ENCODE measurements at regions not wholly inside any gene's neighbourhood (a gene's known extent, or its start where the extent isn't known, plus 50 kb on each side); places are given as distances from the start of the nearest gene placed in this dataset.

DNA sequence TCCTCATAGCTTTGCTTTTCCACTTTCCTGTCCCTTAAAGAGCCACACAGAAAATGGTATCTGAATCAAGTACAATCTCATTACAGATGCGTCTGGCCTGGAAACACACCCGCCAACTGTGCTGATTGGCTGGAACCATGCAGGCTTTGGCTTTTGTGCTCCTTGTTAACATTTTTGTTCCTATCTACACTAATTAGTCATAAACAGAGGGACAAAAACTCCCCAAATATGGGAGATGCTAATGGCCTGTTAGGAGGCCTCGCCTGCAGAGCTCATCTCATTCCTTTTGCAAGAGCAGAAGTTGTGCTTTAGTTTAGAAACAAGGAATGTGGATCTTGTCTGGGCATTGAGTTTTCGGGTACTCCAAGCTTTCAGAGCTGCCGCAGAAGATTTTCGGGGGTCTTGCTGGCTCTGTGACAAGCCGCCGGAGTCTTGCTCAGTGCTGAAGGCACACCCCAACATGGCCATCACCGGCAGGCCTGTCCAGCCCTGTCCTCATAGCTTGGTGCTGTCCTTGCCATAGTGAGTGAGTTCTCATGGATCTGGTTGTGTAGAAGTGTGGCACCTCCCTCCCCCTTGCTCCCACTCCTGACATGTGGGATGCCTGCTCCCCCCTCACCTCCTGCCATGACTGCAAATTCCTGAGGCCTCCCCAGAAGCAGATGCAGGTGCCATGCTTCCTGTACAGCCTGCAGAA, 69.8 kb downstream of the METRNL start:
- POLR2A ChIA-PET = no interaction called here

DNA sequence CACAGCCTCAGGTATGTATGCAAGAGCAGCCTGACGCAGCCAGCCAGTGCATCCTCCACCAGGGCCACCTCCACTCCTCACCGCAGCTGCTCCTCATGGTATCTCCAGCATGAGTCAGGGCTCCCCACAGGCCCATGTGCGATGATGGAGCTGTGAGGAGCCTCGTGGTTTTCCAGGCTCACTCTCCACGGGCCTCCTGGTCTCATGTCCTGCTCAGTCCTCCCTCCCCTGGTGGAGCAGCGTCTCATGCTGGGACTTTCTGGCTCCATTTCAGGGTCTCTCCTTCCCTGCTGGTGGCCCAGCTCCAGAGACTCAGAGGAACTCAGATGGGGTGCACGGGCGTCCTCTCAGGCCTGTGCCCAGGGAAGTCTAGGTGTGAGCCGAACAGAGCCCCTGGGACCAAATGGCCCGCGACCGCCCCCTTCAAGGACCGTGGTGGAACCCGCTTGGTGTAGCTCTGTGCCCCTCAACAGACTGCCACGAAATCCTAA, 70.4 kb downstream of the METRNL start:
- Histone ChIP-seq H3K27ac (no peak overlapping the region), H3K4me2 (no peak overlapping the region), H3K4me1 (no peaks in the 10 kb centered on the region), H3K9me3 (no peaks in the 10 kb centered on the region), H3K4me3 (no peak overlapping the region)
- DNase-seq (ENCODE audit: low read depth in 1 of 2, low spot score in 1 of 2) (no peak), FAIRE-seq (no peak), ATAC-seq (no peak)
- TF ChIP-seq MYC (IDR thresholded peaks at IDR 0.05; ENCODE audit: borderline replicate concordance, low read length) (no peak), JUN (IDR thresholded peaks at IDR 0.05) (no peak), NR3C1 (IDR thresholded peaks at IDR 0.05) (no peak), FOSB (CRISPR knock-in tag; IDR thresholded peaks at IDR 0.05) (no peak), GATA3 (IDR thresholded peaks at IDR 0.05; ENCODE audit: borderline replicate concordance) (no peak), RFX5 (IDR thresholded peaks at IDR 0.05) (no peak)
- TF ChIP-seq, protein P1, sequence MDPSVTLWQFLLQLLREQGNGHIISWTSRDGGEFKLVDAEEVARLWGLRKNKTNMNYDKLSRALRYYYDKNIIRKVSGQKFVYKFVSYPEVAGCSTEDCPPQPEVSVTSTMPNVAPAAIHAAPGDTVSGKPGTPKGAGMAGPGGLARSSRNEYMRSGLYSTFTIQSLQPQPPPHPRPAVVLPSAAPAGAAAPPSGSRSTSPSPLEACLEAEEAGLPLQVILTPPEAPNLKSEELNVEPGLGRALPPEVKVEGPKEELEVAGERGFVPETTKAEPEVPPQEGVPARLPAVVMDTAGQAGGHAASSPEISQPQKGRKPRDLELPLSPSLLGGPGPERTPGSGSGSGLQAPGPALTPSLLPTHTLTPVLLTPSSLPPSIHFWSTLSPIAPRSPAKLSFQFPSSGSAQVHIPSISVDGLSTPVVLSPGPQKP (IDR thresholded peaks at IDR 0.05; ENCODE audit: low read depth, low read length) = no peak
- POLR2A ChIA-PET = no interaction called here
- WGBS (ENCODE audit: missing lambda C conversion rate) = 77% methylated on average over 15 of the region's 15 CpGs
- CTCF ChIA-PET = interaction anchor here (0.9 to 3.5 kb wide), 3 partner anchors 11 to 18 kb away, joined by 3 to 12 read pairs (median 6); no protein-coding TSS in a partner anchor

More for the DNA sequence above, 69.8 kb downstream of the METRNL start:
- DNase-seq (ENCODE audit: low read depth in 1 of 2, low spot score in 1 of 2) (no peak), FAIRE-seq (no peak), ATAC-seq (no peak)
- H3K27ac ChIP-seq = no peak overlapping the region
- TF ChIP-seq MAZ (IDR thresholded peaks at IDR 0.05; ENCODE audit: borderline replicate concordance, low read depth, low read length) (no peak), ZSCAN20 (CRISPR knock-in tag; IDR thresholded peaks at IDR 0.05) (no peak)
- TF ChIP-seq, protein P2, sequence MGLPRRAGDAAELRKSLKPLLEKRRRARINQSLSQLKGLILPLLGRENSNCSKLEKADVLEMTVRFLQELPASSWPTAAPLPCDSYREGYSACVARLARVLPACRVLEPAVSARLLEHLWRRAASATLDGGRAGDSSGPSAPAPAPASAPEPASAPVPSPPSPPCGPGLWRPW (IDR thresholded peaks at IDR 0.05) = no peak
- TF ChIP-seq, protein P3, sequence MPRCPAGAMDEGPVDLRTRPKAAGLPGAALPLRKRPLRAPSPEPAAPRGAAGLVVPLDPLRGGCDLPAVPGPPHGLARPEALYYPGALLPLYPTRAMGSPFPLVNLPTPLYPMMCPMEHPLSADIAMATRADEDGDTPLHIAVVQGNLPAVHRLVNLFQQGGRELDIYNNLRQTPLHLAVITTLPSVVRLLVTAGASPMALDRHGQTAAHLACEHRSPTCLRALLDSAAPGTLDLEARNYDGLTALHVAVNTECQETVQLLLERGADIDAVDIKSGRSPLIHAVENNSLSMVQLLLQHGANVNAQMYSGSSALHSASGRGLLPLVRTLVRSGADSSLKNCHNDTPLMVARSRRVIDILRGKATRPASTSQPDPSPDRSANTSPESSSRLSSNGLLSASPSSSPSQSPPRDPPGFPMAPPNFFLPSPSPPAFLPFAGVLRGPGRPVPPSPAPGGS (IDR thresholded peaks at IDR 0.05) = no peak
- whole genome bisulfite sequencing (ENCODE audit: missing lambda C conversion rate) = 75% methylated on average over 9 of the region's 9 CpGs
- H3K9me3 ChIP-seq = no peaks in the 10 kb centered on the region
- H3K4me2 ChIP-seq = no peak overlapping the region
- CTCF ChIA-PET = interaction anchor here (2.1 to 3.5 kb wide), 2 partner anchors 12 to 18 kb away, joined by 6 to 12 read pairs; no protein-coding TSS in a partner anchor
- H3K4me1 ChIP-seq = no peaks in the 10 kb centered on the region
- no peak overlapping the region for H3K4me3 ChIP-seq

DNA sequence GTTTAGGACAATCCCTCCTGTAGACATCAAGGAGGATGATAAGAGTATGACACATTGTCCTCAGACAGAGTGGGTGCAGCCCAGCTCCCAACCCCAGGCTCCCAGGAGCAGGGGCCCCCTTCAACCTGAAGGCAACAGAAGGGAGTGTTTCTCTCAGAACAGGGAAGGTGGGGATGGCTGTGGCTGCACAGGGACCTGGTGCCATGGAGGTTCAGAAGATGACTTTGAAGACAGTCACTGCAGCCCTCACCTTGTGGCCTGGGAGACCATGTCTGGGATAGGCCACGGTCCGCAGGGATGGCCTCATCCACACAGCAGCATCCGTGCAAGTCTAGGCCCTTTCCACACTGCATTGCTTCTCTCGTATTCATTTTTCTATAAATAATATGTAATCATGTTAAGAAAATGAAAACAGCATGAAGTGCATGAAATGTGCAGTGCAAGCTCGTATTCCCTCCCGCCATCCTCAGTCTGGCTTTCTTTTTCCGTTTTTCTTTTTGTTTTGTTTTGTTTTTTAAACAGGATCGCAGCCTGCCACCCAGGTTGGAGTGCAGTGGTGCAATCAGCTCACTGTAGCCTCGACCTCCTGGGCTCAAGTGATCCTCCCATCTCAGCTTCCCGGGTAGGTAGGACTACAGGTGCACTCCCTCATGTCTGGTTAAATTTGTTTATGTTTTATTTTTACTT, 71.1 kb downstream of the METRNL start:
- no peak for DNase-seq (ENCODE audit: low read depth in 1 of 2, low spot score in 1 of 2)
- WGBS (ENCODE audit: missing lambda C conversion rate) = 69% methylated on average over 10 of the region's 10 CpGs
- Histone ChIP-seq H3K27ac (no peak overlapping the region), H3K9me3 (no peaks in the 10 kb centered on the region), H3K4me1 (no peaks in the 10 kb centered on the region), H3K4me2 (no peak overlapping the region), H3K4me3 (no peak overlapping the region)
- ATAC-seq = no peak
- TF ChIP-seq, protein P4, sequence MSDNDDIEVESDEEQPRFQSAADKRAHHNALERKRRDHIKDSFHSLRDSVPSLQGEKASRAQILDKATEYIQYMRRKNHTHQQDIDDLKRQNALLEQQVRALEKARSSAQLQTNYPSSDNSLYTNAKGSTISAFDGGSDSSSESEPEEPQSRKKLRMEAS (IDR thresholded peaks at IDR 0.05) = no peak
- TF ChIP-seq EHF (CRISPR knock-in tag; IDR thresholded peaks at IDR 0.05) (no peak), EHMT2 (IDR thresholded peaks at IDR 0.05; ENCODE audit: low read depth) (no peak), POLR2A (IDR thresholded peaks at IDR 0.05; ENCODE audit: low read length) (no peak), ESRRA (IDR thresholded peaks at IDR 0.05; ENCODE audit: borderline replicate concordance, low read length) (no peak), KDM1A (IDR thresholded peaks at IDR 0.05; ENCODE audit: low read depth) (no peak), CBX8 (IDR thresholded peaks at IDR 0.05) (no peak), MAFK (IDR thresholded peaks at IDR 0.05; ENCODE audit: partially characterized antibody) (no peak)
- TF ChIP-seq, protein P2 (IDR thresholded peaks at IDR 0.05) = no peak
- POLR2A ChIA-PET = no interaction called here
- CTCF ChIA-PET = interaction anchor here (0.9 to 3.5 kb wide), 4 partner anchors 10 to 19 kb away, joined by 3 to 12 read pairs (median 5); no protein-coding TSS in a partner anchor
- FAIRE-seq = no peak

All from A549 (cell line).